Body of pancreas (tissue), 4 donors: ENCODE measurements at regions not wholly inside any gene's neighbourhood (a gene's known extent, or its start where the extent isn't known, plus 50 kb on each side); places are given as distances from the start of the nearest gene placed in this dataset.

Source experiments
- ATAC-seq: fragments of 150-250 bp; one replicate; pipeline ENCODE4 v1.9.1; 2016
- DNase-seq, 4 donors: peaks; one replicate each; pipeline ENCODE4 v3.0.0-alpha.2; 2019
- H3K27ac ChIP-seq, 4 donors: fragments of 200-600 bp; sonication (generic); 1 replicate in 3 of 4; 2 replicates in 1 of 4; pipeline versions ENCODE4 v1.5.1 to v1.6.1; 2016 to 2019; ENCODE audit warnings: mild to moderate bottlenecking in 1 of 4, mixed read lengths in 1 of 4, moderate library complexity in 1 of 4
- H3K27me3 ChIP-seq, 2 donors: fragments of 200-600 bp; sonication (generic); one replicate each; pipeline ENCODE4 v1.6.0; 2016; ENCODE audit warnings: mild to moderate bottlenecking in 1 of 2
- H3K36me3 ChIP-seq, 2 donors: fragments of 200-600 bp; sonication (generic); replicated peaks in 1 of 2; 2 replicates each; pipeline ENCODE4 v1.5.1; 2016; ENCODE audit warnings: low read depth in 2 of 2; ENCODE audit not compliant: insufficient read depth in 1 of 2
- H3K4me1 ChIP-seq: fragments of 200-600 bp; sonication (generic); one replicate; pipeline ENCODE4 v1.6.0; 2016
- H3K4me3 ChIP-seq, 2 donors: fragments of 200-600 bp; sonication (generic); 1 replicate in 1 of 2; 2 replicates in 1 of 2; pipeline ENCODE4 v1.5.1; 2016 to 2019
- H3K9me3 ChIP-seq, 3 donors: fragments of 200-600 bp; sonication (generic); 1 replicate in 2 of 3; 2 replicates in 1 of 3; pipeline ENCODE4 v1.5.1; 2016
- POLR2A ChIP-seq, 3 donors: fragments of 450-650 bp; IDR thresholded peaks; one replicate each; pipeline ENCODE4 v1.6.1; 2016; ENCODE audit warnings: antibody characterized with exemption in 3 of 3, mild to moderate bottlenecking in 2 of 3
- WGBS, 2 donors: methylation state at CpG; one replicate each; pipeline ENCODE4 v1.1.5; 2017; 5-methylcytosine and 5-hydroxymethylcytosine counted together
- intact Hi-C: fragments of 100-400 bp; cut with DNase I; formaldehyde crosslinking; loops from one replicate; pipeline ENCODE4 v1.15.1; 2023
- TF ChIP-seq, protein P1 (sequence below), 7 experiments: fragments of 450-650 bp in 4 of 7; fragments of 200-600 bp in 3 of 7; sonication (generic) in 3 of 7; IDR thresholded peaks; one replicate each; pipeline ENCODE4 v1.5.1; 2016 to 2019; ENCODE audit warnings: antibody characterized with exemption in 7 of 7

GRCh38 chr5:149434162-149435014 lies 55.3 kb upstream of the IL17B start:
- Histone ChIP-seq H3K27ac (no peak overlapping the region), H3K4me3 (no peak overlapping the region), H3K27me3 (no peaks in the 10 kb centered on the region), H3K4me1 (peaks cover 10% of the 10 kb centered on the region), H3K9me3 (no peaks in the 10 kb centered on the region), H3K36me3 (no peaks in the 10 kb centered on the region)
- peak; percentile 64 for ATAC-seq
- intact Hi-C loops = no loop called here
- no peak for TF ChIP-seq POLR2A (IDR thresholded peaks at IDR 0.05)
- TF ChIP-seq, protein P1, sequence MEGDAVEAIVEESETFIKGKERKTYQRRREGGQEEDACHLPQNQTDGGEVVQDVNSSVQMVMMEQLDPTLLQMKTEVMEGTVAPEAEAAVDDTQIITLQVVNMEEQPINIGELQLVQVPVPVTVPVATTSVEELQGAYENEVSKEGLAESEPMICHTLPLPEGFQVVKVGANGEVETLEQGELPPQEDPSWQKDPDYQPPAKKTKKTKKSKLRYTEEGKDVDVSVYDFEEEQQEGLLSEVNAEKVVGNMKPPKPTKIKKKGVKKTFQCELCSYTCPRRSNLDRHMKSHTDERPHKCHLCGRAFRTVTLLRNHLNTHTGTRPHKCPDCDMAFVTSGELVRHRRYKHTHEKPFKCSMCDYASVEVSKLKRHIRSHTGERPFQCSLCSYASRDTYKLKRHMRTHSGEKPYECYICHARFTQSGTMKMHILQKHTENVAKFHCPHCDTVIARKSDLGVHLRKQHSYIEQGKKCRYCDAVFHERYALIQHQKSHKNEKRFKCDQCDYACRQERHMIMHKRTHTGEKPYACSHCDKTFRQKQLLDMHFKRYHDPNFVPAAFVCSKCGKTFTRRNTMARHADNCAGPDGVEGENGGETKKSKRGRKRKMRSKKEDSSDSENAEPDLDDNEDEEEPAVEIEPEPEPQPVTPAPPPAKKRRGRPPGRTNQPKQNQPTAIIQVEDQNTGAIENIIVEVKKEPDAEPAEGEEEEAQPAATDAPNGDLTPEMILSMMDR (IDR thresholded peaks at IDR 0.05) = peak; percentile 48 to 84 (median 75)
- peak; percentile 63 to 80 (median 70) for DNase-seq
- 46 to 47% methylated on average over 7 of the region's 7 CpGs for WGBS, 2 donors

GRCh38 chr5:149433524-149434131 lies 54.5 kb upstream of the IL17B start:
- H3K4me1 ChIP-seq = peaks cover 10% of the 10 kb centered on the region
- TF ChIP-seq POLR2A (IDR thresholded peaks at IDR 0.05) = no peak
- H3K9me3 ChIP-seq = no peaks in the 10 kb centered on the region
- DNase-seq (no peak), ATAC-seq (no peak)
- no peaks in the 10 kb centered on the region for H3K27me3 ChIP-seq
- no peaks in the 10 kb centered on the region for H3K36me3 ChIP-seq
- intact Hi-C loops = no loop called here
- H3K4me3 ChIP-seq = no peak overlapping the region
- 80 to 86% methylated on average over 6 to 8 of the region's 8 CpGs for WGBS, 2 donors
- H3K27ac ChIP-seq = no peak overlapping the region

GRCh38 chr5:149432911-149433401 lies 53.9 kb upstream of the IL17B start:
- DNase-seq = peak in 3 of 4 donors; percentile 36 to 60 (median 49)
- no peaks in the 10 kb centered on the region for H3K36me3 ChIP-seq
- H3K27ac ChIP-seq = no peak overlapping the region
- whole genome bisulfite sequencing, 2 donors = 27 to 30% methylated on average over 3 of the region's 3 CpGs
- TF ChIP-seq, protein P1 (IDR thresholded peaks at IDR 0.05) = no peak
- no peak for TF ChIP-seq POLR2A (IDR thresholded peaks at IDR 0.05)
- no peaks in the 10 kb centered on the region for H3K9me3 ChIP-seq
- intact Hi-C loops = no loop called here
- no peaks in the 10 kb centered on the region for H3K27me3 ChIP-seq
- ATAC-seq = no peak
- no peak overlapping the region for H3K4me3 ChIP-seq
- peaks cover 10% of the 10 kb centered on the region for H3K4me1 ChIP-seq

DNA sequence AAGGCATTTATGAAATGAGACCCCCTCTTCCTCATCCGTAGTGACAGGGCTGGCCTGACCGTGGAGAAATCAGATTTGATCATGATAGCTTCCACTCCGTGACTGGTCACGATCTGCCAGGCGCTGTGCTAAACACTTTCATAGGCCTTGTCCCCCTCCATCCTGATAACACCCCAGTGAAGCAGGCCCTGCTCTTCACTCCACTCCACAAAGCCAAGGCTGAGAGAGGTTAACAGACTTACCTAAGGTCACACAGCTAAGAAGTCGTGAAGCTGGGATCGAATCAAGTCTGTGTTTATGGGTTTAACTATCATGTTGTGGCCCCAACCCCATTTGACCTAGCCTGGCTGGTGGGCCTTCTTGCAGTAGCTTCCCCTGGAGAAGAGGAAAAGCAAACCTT lies 53.3 kb upstream of the IL17B start:
- DNase-seq (no peak), ATAC-seq (no peak)
- Histone ChIP-seq H3K27me3 (no peaks in the 10 kb centered on the region), H3K4me3 (no peak overlapping the region), H3K27ac (no peak overlapping the region), H3K36me3 (no peaks in the 10 kb centered on the region), H3K9me3 (no peaks in the 10 kb centered on the region), H3K4me1 (peaks cover 10% of the 10 kb centered on the region)
- WGBS, 2 donors = 82 to 92% methylated on average over 7 of the region's 7 CpGs
- intact Hi-C loops = no loop called here
- TF ChIP-seq, protein P1 (IDR thresholded peaks at IDR 0.05) = no peak
- no peak for TF ChIP-seq POLR2A (IDR thresholded peaks at IDR 0.05)
